ENCODE measurements at regions not wholly inside any gene's neighbourhood (a gene's known extent, or its start where the extent isn't known, plus 50 kb on each side); places are given as distances from the start of the nearest gene placed in this dataset.

DNA sequence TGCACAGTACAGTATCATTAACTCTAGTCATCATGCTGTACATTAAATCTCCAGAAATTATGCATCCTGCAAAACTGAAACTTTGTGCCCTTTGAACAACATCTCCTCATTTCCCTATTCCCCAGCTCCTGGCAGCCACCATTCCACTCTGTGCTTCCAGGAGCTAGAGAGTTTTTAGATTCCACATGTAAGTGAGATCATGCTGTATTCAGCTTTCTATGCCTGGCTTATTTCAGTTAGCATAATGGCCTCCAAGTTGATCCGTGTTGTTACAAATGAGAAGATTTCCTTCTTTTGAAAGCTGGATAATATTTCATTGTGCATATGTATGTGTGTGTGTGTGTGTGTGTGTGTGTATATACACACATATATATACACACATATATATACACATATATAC lies 86.9 kb upstream of the SLC24A3 start:
- Histone ChIP-seq H3K9me3 (ENCODE audit: control insufficient read depth, insufficient read depth, low read depth, low read length) (no peaks in the 10 kb centered on the region), H2AFZ (ENCODE audit: low read length) (no peak overlapping the region), H3K4me1 (ENCODE audit: control insufficient read depth, extremely low read depth, insufficient read depth, low read length) (no peaks in the 10 kb centered on the region), H3K4me2 (ENCODE audit: extremely low read depth, insufficient read depth, low read length) (no peak overlapping the region), H3K36me3 (ENCODE audit: control insufficient read depth, insufficient read depth, low read length) (no peaks in the 10 kb centered on the region), H3K79me2 (ENCODE audit: control insufficient read depth, insufficient read depth, low read length) (no peaks in the 10 kb centered on the region), H4K20me1 (ENCODE audit: control insufficient read depth, extremely low read depth, insufficient read depth, low read length) (no peaks in the 10 kb centered on the region), H3K27me3 (ENCODE audit: control insufficient read depth, insufficient read depth, low read length) (no peaks in the 10 kb centered on the region), H3K9ac (ENCODE audit: insufficient read depth, low read length) (no peak overlapping the region), H3K27ac (ENCODE audit: insufficient read depth, low read length) (no peak overlapping the region), H3K4me3 (replicated peaks in 1 of 4; ENCODE audit: control extremely low read depth in 1 of 4, insufficient read depth in 1 of 4, low read depth in 3 of 4, low read length in 4 of 4) (no peak overlapping the region)
- TF ChIP-seq, protein P1, sequence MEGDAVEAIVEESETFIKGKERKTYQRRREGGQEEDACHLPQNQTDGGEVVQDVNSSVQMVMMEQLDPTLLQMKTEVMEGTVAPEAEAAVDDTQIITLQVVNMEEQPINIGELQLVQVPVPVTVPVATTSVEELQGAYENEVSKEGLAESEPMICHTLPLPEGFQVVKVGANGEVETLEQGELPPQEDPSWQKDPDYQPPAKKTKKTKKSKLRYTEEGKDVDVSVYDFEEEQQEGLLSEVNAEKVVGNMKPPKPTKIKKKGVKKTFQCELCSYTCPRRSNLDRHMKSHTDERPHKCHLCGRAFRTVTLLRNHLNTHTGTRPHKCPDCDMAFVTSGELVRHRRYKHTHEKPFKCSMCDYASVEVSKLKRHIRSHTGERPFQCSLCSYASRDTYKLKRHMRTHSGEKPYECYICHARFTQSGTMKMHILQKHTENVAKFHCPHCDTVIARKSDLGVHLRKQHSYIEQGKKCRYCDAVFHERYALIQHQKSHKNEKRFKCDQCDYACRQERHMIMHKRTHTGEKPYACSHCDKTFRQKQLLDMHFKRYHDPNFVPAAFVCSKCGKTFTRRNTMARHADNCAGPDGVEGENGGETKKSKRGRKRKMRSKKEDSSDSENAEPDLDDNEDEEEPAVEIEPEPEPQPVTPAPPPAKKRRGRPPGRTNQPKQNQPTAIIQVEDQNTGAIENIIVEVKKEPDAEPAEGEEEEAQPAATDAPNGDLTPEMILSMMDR (conservative IDR thresholded peaks at IDR 0.05 in 1 of 2, IDR thresholded peaks at IDR 0.05 in 1 of 2; ENCODE audit: low read depth in 1 of 2, low read length in 2 of 2): no peak
- TF ChIP-seq EZH2 (IDR thresholded peaks at IDR 0.05; ENCODE audit: low read length, missing control alignments): no peak
- DNase-seq (ENCODE audit: low read depth in 2 of 2): no peak

DNA sequence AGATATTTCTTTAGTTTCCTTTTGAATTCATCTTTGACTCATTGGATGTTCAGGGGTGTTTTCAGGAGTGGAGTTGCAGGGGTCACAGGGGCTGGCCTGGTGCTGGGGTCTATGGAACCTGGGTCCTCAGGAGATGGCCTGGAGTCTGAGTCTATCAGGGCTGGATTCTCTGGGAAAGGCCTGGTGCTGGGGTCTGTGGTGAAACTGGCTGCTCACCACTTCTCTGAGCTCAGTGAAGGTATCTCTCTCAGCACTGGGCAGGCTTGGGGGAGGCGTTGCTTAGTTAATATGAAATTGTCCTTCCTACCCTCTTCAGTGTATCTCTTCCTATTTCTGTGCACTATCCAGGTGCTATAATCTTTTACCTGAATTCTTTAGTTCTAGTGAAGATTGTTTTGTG lies 83.1 kb upstream of the SLC24A3 start:
- TF ChIP-seq, protein P1 (conservative IDR thresholded peaks at IDR 0.05 in 1 of 2, IDR thresholded peaks at IDR 0.05 in 1 of 2; ENCODE audit: low read depth in 1 of 2, low read length in 2 of 2): no peak
- no peak for TF ChIP-seq EZH2 (IDR thresholded peaks at IDR 0.05; ENCODE audit: low read length, missing control alignments)
- H3K27me3 ChIP-seq (ENCODE audit: control insufficient read depth, insufficient read depth, low read length): no peaks in the 10 kb centered on the region
- no peak overlapping the region for H3K4me2 ChIP-seq (ENCODE audit: extremely low read depth, insufficient read depth, low read length)
- no peaks in the 10 kb centered on the region for H4K20me1 ChIP-seq (ENCODE audit: control insufficient read depth, extremely low read depth, insufficient read depth, low read length)
- no peaks in the 10 kb centered on the region for H3K79me2 ChIP-seq (ENCODE audit: control insufficient read depth, insufficient read depth, low read length)
- H3K4me1 ChIP-seq (ENCODE audit: control insufficient read depth, extremely low read depth, insufficient read depth, low read length): no peaks in the 10 kb centered on the region
- no peak overlapping the region for H2AFZ ChIP-seq (ENCODE audit: low read length)
- H3K4me3 ChIP-seq (replicated peaks in 1 of 4; ENCODE audit: control extremely low read depth in 1 of 4, insufficient read depth in 1 of 4, low read depth in 3 of 4, low read length in 4 of 4): no peak overlapping the region
- no peak overlapping the region for H3K9ac ChIP-seq (ENCODE audit: insufficient read depth, low read length)
- no peaks in the 10 kb centered on the region for H3K9me3 ChIP-seq (ENCODE audit: control insufficient read depth, insufficient read depth, low read depth, low read length)
- no peak for DNase-seq (ENCODE audit: low read depth in 2 of 2)
- no peaks in the 10 kb centered on the region for H3K36me3 ChIP-seq (ENCODE audit: control insufficient read depth, insufficient read depth, low read length)
- no peak overlapping the region for H3K27ac ChIP-seq (ENCODE audit: insufficient read depth, low read length)

DNA sequence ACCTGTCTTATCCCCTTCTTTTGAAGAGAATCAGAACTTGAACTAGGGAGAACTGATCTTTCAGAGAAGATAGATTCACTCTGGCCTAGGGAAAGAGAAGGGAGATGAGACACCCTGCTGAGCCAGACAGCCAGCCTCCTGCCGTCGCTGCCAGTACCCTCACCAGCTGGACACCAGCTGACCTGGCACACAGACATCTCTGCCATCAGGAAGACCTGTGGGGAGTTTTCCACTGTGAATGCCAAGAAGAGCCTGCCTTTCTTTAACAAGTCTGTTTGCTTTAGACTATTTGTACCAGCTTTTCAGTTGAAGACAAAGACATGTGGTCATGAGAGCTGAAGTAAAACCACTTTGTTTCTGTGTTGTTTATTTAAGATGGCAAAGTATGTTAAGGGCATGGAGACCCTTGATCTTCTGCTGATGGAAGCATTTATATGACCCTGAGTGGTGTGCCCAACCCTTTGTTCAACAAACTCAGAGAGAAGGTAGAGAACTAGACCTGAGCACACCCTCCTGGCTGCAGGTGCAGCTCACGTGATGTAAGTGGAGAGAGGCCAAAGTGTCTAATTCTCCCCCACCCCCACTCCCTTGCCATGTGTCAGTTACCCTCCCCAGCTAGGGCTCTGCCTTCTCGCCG lies 82.3 kb upstream of the SLC24A3 start:
- TF ChIP-seq, protein P1 (conservative IDR thresholded peaks at IDR 0.05 in 1 of 2, IDR thresholded peaks at IDR 0.05 in 1 of 2; ENCODE audit: low read depth in 1 of 2, low read length in 2 of 2): no peak
- no peak for TF ChIP-seq EZH2 (IDR thresholded peaks at IDR 0.05; ENCODE audit: low read length, missing control alignments)
- H3K4me1 ChIP-seq (ENCODE audit: control insufficient read depth, extremely low read depth, insufficient read depth, low read length): no peaks in the 10 kb centered on the region
- no peak overlapping the region for H3K4me2 ChIP-seq (ENCODE audit: extremely low read depth, insufficient read depth, low read length)
- no peak overlapping the region for H3K27ac ChIP-seq (ENCODE audit: insufficient read depth, low read length)
- no peaks in the 10 kb centered on the region for H3K27me3 ChIP-seq (ENCODE audit: control insufficient read depth, insufficient read depth, low read length)
- DNase-seq (ENCODE audit: low read depth in 2 of 2): no peak
- no peaks in the 10 kb centered on the region for H3K79me2 ChIP-seq (ENCODE audit: control insufficient read depth, insufficient read depth, low read length)
- no peaks in the 10 kb centered on the region for H3K36me3 ChIP-seq (ENCODE audit: control insufficient read depth, insufficient read depth, low read length)
- H3K4me3 ChIP-seq (replicated peaks in 1 of 4; ENCODE audit: control extremely low read depth in 1 of 4, insufficient read depth in 1 of 4, low read depth in 3 of 4, low read length in 4 of 4): no peak overlapping the region
- no peak overlapping the region for H3K9ac ChIP-seq (ENCODE audit: insufficient read depth, low read length)
- H2AFZ ChIP-seq (ENCODE audit: low read length): no peak overlapping the region
- H4K20me1 ChIP-seq (ENCODE audit: control insufficient read depth, extremely low read depth, insufficient read depth, low read length): no peaks in the 10 kb centered on the region
- H3K9me3 ChIP-seq (ENCODE audit: control insufficient read depth, insufficient read depth, low read depth, low read length): no peaks in the 10 kb centered on the region
